ENCODE measurements at regions not wholly inside any gene's neighbourhood (a gene's known extent, or its start where the extent isn't known, plus 50 kb on each side); places are given as distances from the start of the nearest gene placed in this dataset.

DNA sequence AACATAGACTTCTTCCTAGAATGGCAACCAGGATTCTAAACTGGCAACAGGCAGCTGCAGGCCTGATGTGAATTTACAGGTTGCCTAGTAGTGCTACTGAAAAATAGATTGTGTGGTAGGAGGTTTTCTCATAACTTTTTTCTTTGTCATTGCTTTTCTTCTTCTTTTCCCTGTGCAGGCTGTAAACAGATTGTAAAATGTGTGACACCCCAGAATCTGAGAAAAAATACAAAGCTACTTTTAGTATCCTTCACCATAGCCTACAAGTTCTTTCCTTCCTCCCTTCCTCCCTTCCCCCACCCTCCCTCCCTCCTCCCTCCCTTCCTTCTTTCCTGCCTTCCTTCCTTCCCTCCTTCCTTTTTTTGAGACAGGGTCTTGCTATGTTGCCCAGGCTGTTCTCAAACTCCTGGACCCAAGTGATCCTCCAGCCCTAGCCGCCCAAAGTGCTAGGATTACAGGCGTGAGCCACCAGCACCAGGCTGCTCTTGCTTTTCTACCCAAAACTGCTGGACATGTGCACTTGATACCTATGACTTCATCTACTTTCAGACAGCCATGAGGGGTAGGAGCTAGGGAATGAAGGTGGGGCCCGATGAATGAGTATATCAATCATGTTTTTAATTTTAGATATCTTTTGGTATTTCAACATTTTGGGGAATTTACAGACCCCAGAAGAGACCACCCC is 114.2 kb upstream of the EEA1 start:
- DNase-seq (ENCODE audit: low read depth in 2 of 2), result no peak

- DNase-seq (ENCODE audit: low read depth in 2 of 2), result no peak
These were observed 114.7 kb upstream of the EEA1 start for GRCh38 chr12:93043877-93044209.

- DNase-seq (ENCODE audit: low read depth in 2 of 2), result no peak
These were observed 118.0 kb upstream of the EEA1 start for GRCh38 chr12:93047118-93047517.

DNA sequence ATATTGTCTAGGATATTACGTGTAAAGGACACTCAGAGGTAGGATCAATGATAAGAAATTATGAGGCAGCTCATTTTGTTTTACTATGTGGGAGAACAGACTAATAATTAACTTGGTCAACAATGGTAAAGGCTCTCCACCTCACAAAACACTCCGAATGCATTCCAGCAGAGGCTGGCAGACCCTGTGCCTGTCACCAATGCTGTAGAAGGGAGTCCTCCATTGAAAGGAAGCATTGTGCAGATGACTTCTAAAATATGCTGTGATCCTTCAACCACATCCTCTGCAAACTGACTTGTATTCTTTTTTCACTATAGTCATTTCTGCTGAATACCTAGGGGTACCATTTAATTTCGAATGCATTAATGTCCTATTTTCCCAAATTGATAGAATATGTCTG is 119.6 kb upstream of the EEA1 start:
- DNase-seq (ENCODE audit: low read depth in 2 of 2), result no peak

GRCh38 chr12:93050026-93050747 is 121.1 kb upstream of the EEA1 start:
- no peak for DNase-seq (ENCODE audit: low read depth in 2 of 2)

GRCh38 chr12:93050748-93051081 is 121.6 kb upstream of the EEA1 start:
- no peak for DNase-seq (ENCODE audit: low read depth in 2 of 2)

GRCh38 chr12:93054021-93054420 is 124.9 kb upstream of the EEA1 start:
- no peak for DNase-seq (ENCODE audit: low read depth in 2 of 2)

- no peak for DNase-seq (ENCODE audit: low read depth in 2 of 2)
These were observed 126.1 kb upstream of the EEA1 start for GRCh38 chr12:93055221-93055620.

DNA sequence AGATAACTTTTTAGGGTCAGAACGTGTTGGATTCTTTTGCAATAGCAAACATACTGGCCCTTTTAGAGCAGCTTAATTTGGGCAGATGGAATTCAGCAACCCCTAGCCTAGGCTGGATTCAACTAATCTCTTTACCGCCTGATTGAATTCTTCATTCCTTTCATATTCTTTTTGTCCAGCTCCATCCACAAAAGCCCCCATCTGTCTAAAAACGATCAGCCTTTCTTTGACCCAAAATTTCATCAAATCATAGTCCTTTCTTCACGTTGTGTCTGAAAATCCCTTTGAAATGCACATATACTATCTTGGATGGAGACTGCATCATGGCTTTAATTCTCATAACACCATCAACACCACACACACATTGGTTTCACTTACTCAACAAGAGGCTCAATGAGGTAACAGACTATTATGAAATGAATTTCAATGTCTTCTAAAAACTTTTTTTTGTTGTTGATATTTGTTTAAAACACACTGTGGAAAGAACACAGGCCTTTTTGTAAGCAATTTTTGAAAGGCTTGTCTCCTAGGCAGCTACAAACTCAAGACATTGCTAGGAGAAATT is 128.0 kb upstream of the EEA1 start:
- DNase-seq (ENCODE audit: low read depth in 2 of 2), result no peak

- DNase-seq (ENCODE audit: low read depth in 2 of 2), result no peak
These were observed 129.2 kb upstream of the EEA1 start for GRCh38 chr12:93058280-93058679.

DNA sequence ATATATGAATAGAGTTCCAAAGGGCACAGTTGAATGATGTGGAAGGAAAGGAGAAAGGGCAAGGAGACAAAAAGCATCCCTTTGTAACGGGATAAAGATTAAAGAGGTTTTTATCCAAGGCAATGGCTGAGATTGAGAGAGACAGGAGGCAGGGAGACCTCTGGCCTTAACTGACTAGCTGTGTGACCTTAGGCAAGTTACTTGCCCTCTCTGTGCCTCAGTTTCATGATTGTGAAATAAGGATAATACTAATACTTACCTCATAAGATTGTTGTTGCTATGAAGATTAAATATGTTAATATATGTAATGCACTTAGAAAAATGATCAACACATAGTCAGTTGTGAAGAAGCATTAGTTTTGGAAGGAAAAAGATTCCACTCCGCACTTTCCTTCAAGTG is 130.2 kb upstream of the EEA1 start:
- no peak for DNase-seq (ENCODE audit: low read depth in 2 of 2)

DNA sequence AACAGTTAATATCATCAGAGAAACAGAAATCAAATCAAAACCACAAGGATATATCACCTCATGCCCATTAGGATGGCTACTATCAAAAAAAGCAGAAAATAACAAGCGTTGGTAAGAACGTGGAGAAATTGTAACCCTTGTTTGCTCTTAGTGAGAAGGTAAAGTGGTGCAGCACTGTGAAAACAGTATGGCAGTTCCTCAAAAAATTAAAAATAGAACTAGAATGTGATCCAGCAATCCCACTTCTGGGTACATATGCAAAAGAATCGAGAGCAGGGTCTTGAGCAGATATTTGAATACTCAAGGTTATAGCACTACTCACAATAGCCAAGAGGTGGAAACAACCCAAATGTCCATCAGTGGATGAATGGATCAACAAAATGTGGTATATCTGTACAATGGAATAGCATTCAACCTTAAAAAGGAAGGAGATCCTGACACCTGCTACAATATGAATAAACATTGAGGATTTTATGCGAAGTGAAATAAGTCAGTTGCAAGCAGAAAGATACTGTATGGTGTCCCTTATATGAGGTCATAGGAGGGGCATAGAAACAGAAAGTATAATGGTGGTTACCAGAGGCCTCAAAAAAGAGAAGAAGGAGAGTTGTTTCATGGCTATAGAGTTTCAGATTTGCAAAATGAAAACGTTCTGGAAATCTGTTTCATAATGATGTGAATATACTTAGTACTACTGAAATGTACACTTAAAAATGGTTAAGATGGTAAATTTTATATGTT is 131.0 kb upstream of the EEA1 start:
- no peak for DNase-seq (ENCODE audit: low read depth in 2 of 2)

DNA sequence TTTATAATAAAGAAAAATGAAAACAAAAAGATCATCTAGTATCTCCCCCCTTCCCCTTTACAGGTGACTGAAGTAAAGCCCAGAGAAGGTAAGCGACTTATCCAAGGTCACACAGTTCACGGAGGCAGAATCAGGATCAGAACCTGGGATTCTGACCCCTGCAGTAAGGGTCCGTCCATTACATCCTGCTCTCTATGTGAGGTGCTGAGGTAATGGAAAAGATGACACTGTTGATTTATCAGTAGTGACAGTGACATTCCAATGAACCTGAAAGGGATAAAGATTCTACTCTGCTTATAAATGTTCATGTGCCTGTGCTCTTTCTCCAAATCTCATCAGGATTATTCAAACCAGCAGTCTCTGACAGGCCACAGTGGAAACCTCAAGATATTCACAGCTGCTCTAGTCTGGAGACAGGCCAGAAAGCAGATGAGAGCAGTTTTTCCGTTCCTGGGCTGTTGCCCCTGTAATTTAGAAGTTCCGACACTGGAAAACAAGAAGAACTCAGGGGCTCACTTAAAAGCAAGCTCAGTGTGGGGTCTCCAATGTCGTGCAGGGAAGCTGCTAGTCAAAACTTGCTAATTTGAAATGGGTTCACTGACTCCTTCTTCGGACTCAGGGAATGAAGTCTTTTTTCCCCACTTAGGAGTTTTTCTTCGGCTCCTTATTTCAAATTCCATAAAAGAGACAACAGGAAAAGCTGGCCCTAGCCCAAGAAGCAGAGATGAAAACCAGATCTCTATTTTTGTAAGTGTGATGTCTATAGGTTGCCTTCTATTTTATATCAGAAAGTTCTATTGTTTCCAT is 131.8 kb upstream of the EEA1 start:
- DNase-seq (ENCODE audit: low read depth in 2 of 2), result no peak

- no peak for DNase-seq (ENCODE audit: low read depth in 2 of 2)
These were observed 132.7 kb upstream of the EEA1 start for GRCh38 chr12:93061473-93062419.

DNA sequence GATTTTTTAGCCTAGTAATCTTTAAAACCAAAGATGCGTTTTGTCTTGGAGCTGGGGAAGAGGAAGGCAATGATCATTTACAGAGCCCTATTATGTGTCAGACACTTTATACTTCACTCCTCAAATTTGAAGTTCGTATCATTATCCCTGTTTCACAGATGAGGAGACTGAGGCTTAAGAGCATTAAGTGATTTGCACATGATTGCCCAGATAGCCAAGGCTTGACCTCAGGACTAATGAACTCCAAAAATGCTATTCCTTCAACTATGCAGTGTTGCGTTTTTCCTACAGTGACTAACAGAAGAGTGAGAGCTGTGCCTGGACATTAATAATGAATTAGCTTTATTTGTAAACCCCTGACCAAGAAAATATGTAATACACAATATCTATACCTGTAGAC is 136.8 kb upstream of the EEA1 start:
- no peak for DNase-seq (ENCODE audit: low read depth in 2 of 2)

GRCh38 chr12:93072340-93072739 is 143.2 kb upstream of the EEA1 start:
- DNase-seq (ENCODE audit: low read depth in 2 of 2), result no peak

- DNase-seq (ENCODE audit: low read depth in 2 of 2), result no peak
These were observed 144.2 kb upstream of the EEA1 start for GRCh38 chr12:93073324-93073723.

DNA sequence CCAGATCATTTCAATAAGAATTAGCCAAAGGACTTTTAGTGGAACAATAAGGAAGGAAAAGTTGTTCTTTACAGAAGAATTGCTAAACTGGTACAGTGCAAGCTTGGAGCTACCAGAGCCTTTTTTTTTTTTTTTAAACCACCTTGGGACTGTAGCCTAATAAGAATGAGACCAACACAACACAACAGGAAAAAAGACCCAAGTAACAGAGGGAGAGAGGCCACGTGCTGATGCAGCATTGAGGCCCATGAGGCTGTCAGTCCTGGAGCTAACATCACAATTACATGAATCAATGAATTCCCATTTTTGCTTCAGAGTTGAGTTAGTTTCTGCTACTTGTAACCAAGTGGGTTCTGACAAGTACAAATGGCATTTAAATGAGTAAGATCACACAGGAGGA is 149.0 kb upstream of the EEA1 start:
- no peak for DNase-seq (ENCODE audit: low read depth in 2 of 2)

DNA sequence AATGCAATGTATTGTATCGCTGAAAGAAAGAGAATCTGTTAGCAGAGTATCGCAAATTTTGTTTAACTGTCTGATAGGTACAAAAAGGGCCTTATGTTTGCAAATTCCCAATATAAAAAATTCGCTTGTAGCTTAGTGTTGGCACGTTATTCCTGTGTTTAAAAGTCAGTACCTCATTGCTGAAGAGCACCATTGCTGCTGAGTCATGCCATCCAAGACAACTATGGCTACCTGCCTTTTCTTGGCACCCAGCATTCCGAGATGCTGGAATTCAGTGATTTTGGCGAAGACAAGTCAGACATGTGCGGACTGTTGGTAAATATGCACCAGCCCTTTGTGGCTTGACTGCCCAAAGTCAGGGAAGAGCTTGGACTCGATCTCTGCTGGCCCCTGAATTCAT is 149.5 kb upstream of the EEA1 start:
- no peak for DNase-seq (ENCODE audit: low read depth in 2 of 2)

DNA sequence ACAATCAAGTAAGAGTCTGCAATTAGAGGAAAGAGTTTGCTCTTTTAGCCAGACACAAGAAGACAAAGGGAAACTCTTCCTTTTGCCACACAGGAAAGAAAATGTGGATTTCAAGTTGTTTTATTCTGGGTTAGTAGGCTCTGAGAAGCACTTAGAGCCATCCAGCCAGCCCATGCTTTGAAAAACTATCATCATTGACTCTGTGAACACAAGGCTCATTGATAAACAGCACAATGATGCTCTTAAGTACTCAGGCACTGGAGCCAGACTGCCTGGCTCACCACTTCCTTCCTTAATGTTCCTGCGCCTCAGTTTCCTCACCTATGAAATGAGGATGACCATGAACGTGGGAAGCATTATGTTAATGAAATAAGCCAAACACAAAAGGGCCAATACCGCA is 150.2 kb upstream of the EEA1 start:
- DNase-seq (ENCODE audit: low read depth in 2 of 2), result no peak

GRCh38 chr12:93079976-93080375 is 150.9 kb upstream of the EEA1 start:
- no peak for DNase-seq (ENCODE audit: low read depth in 2 of 2)

Data from stimulated activated CD4-positive, alpha-beta T cell treated with anti-CD3 and anti-CD28 coated beads, Interleukin-15, amount 100 ng/mL, for 48 hours (primary cell).